ENCODE measurements at regions not wholly inside any gene's neighbourhood (a gene's known extent, or its start where the extent isn't known, plus 50 kb on each side); places are given as distances from the start of the nearest gene placed in this dataset.
A peak's percentile ranks its signal among the peaks of the same experiment; 100 is the strongest.
"Not testable (repeated sequence)": the region's sequence is repeated elsewhere in the genome, so short reads cannot be mapped to it uniquely, and the experiment has no call there.

- Histone ChIP-seq H3K36me3 (ENCODE audit: control insufficient read depth, insufficient read depth, low read length) (no peaks in the 10 kb centered on the region), H3K27me3 (ENCODE audit: control insufficient read depth, insufficient read depth, low read length) (no peaks in the 10 kb centered on the region), H3K9me3 (replicated peaks; ENCODE audit: control insufficient read depth, low read depth, low read length) (no peaks in the 10 kb centered on the region), H3K4me3 (ENCODE audit: low read length) (no peak overlapping the region), H3K4me1 (ENCODE audit: control insufficient read depth, insufficient read depth, low read length) (peaks cover 12% of the 10 kb centered on the region), H3K27ac (ENCODE audit: low read length) (peak overlapping the region; percentile 84)
- DNase-seq, result no peak
- no CpG with 5 or more reads among the region's 2 CpGs for WGBS (ENCODE audit: insufficient coverage)
These were observed 83.8 kb upstream of the DNAJC1 start for GRCh38 chr10:22087402-22087738.

DNA sequence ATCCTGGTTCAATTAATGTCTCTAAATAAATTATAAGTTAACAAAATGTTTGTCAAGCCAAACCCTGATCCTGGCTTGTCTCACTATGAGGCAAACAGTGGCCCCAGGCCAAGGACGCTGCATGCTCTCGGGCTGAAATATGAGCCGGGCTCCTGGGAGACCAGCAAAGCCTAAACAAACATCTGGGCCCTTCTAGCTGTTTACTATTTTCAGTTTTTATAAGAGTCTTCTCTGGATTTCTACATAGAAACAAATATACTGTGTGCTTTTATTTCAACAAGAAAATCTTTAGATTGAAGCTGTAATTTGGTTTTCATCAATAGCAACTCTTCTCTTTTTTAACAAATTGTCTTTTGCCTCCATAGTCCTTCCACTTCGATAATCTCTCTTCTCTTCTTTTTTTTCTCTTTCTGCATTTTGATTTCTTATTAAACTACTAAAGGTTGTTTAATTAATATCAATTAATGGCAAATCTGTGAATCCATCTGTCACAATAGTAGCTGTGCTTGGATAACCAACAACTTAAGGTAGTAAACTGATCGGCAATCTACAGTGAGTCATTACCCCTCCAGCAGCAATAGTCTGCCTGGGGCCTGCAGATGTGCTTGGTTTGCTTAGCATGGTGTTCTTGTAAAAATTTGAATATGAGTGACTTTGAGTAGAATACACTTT, 83.3 kb upstream of the DNAJC1 start:
- H3K4me1 ChIP-seq (ENCODE audit: control insufficient read depth, insufficient read depth, low read length), result peaks cover 12% of the 10 kb centered on the region
- H3K27me3 ChIP-seq (ENCODE audit: control insufficient read depth, insufficient read depth, low read length), result no peaks in the 10 kb centered on the region
- no peak overlapping the region for H3K4me3 ChIP-seq (ENCODE audit: low read length)
- H3K27ac ChIP-seq (ENCODE audit: low read length), result peak overlapping the region; percentile 84
- WGBS (ENCODE audit: insufficient coverage), result 13% methylated on average over 2 of the region's 5 CpGs
- H3K36me3 ChIP-seq (ENCODE audit: control insufficient read depth, insufficient read depth, low read length), result no peaks in the 10 kb centered on the region
- H3K9me3 ChIP-seq (replicated peaks; ENCODE audit: control insufficient read depth, low read depth, low read length), result no peaks in the 10 kb centered on the region
- DNase-seq, result peak; percentile 97

DNA sequence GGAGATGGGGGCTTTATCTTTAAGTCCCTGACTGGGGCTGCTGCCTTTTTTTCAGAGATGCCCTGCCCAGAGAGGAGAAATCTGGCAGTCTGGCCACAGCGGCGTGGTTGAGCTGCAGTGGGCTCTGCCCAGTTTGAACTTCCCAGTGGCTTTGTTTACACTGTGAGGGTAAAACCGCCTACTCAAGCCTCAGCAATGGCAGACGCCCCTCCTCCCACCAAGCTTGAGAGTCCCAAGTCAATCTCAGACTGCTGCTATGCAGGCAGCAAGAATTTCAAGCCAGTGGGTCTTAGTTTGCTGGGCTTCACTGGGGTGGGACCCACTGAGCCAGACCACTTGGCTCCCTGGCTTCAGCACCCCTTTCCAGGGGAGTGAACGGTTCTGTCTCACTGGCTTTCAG, 76.4 kb upstream of the DNAJC1 start:
- not testable (repeated sequence) for H3K9me3 ChIP-seq (replicated peaks; ENCODE audit: control insufficient read depth, low read depth, low read length); H3K27ac ChIP-seq (ENCODE audit: low read length); H3K36me3 ChIP-seq (ENCODE audit: control insufficient read depth, insufficient read depth, low read length); H3K4me1 ChIP-seq (ENCODE audit: control insufficient read depth, insufficient read depth, low read length); H3K27me3 ChIP-seq (ENCODE audit: control insufficient read depth, insufficient read depth, low read length); DNase-seq; H3K4me3 ChIP-seq (ENCODE audit: low read length)
- WGBS (ENCODE audit: insufficient coverage), result 51% methylated on average over 4 of the region's 5 CpGs

- WGBS (ENCODE audit: insufficient coverage), result no CpG with 5 or more reads among the region's 1 CpG
- H3K9me3 ChIP-seq (replicated peaks; ENCODE audit: control insufficient read depth, low read depth, low read length), result peaks cover 14% of the 10 kb centered on the region
- DNase-seq, result no peak
These were observed 67.8 kb upstream of the DNAJC1 start for GRCh38 chr10:22071332-22071731.

GRCh38 chr10:22067091-22067490, 63.6 kb upstream of the DNAJC1 start:
- Histone ChIP-seq H3K36me3 (ENCODE audit: control insufficient read depth, insufficient read depth, low read length) (no peaks in the 10 kb centered on the region), H3K4me3 (ENCODE audit: low read length) (no peak overlapping the region), H3K9me3 (replicated peaks; ENCODE audit: control insufficient read depth, low read depth, low read length) (peaks cover 11% of the 10 kb centered on the region), H3K27me3 (ENCODE audit: control insufficient read depth, insufficient read depth, low read length) (no peaks in the 10 kb centered on the region), H3K4me1 (ENCODE audit: control insufficient read depth, insufficient read depth, low read length) (no peaks in the 10 kb centered on the region), H3K27ac (ENCODE audit: low read length) (no peak overlapping the region)
- no CpG with 5 or more reads among the region's 1 CpG for WGBS (ENCODE audit: insufficient coverage)
- no peak for DNase-seq

More at GRCh38 chr10:22071332-22071731, 67.8 kb upstream of the DNAJC1 start:
- Histone ChIP-seq H3K27ac (ENCODE audit: low read length) (no peak overlapping the region), H3K27me3 (ENCODE audit: control insufficient read depth, insufficient read depth, low read length) (no peaks in the 10 kb centered on the region), H3K36me3 (ENCODE audit: control insufficient read depth, insufficient read depth, low read length) (no peaks in the 10 kb centered on the region), H3K4me3 (ENCODE audit: low read length) (no peak overlapping the region), H3K4me1 (ENCODE audit: control insufficient read depth, insufficient read depth, low read length) (no peaks in the 10 kb centered on the region)

- not testable (repeated sequence) for DNase-seq; H3K4me1 ChIP-seq (ENCODE audit: control insufficient read depth, insufficient read depth, low read length); H3K4me3 ChIP-seq (ENCODE audit: low read length); H3K9me3 ChIP-seq (replicated peaks; ENCODE audit: control insufficient read depth, low read depth, low read length); H3K27ac ChIP-seq (ENCODE audit: low read length); H3K27me3 ChIP-seq (ENCODE audit: control insufficient read depth, insufficient read depth, low read length); H3K36me3 ChIP-seq (ENCODE audit: control insufficient read depth, insufficient read depth, low read length)
- WGBS (ENCODE audit: insufficient coverage), result 95% methylated on average over 4 of the region's 6 CpGs
These were observed 57.5 kb upstream of the DNAJC1 start for GRCh38 chr10:22060984-22061383.

- Histone ChIP-seq H3K9me3 (replicated peaks; ENCODE audit: control insufficient read depth, low read depth, low read length) (peaks cover 3% of the 10 kb centered on the region), H3K36me3 (ENCODE audit: control insufficient read depth, insufficient read depth, low read length) (no peaks in the 10 kb centered on the region), H3K4me3 (ENCODE audit: low read length) (no peak overlapping the region), H3K27ac (ENCODE audit: low read length) (no peak overlapping the region), H3K27me3 (ENCODE audit: control insufficient read depth, insufficient read depth, low read length) (no peaks in the 10 kb centered on the region), H3K4me1 (ENCODE audit: control insufficient read depth, insufficient read depth, low read length) (no peaks in the 10 kb centered on the region)
- no CpG with 5 or more reads among the region's 2 CpGs for WGBS (ENCODE audit: insufficient coverage)
- no peak for DNase-seq
These were observed 54.7 kb upstream of the DNAJC1 start for GRCh38 chr10:22058201-22058600.

DNA sequence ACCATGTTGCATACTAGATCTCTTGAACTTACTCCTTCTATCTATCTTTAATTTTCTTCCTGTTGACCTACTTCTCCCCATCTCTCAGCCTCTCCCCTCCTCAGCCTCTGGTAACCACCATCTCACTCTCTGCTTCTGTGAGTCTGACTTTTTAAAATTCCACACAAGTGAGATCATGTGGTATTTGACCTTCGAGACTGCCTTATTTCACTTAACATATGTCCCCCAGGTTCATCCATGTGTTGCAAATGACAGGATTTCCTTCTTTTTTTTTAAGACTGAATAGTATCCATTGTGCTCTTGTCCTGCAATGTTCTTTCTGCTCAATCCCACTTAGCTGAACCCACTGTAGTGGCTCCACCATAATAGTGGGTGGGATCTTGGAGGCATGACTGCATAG, 51.4 kb upstream of the DNAJC1 start:
- H3K4me1 ChIP-seq (ENCODE audit: control insufficient read depth, insufficient read depth, low read length), result no peaks in the 10 kb centered on the region
- peak; percentile 7 for DNase-seq
- no peaks in the 10 kb centered on the region for H3K9me3 ChIP-seq (replicated peaks; ENCODE audit: control insufficient read depth, low read depth, low read length)
- no CpG with 5 or more reads among the region's 1 CpG for WGBS (ENCODE audit: insufficient coverage)
- no peaks in the 10 kb centered on the region for H3K27me3 ChIP-seq (ENCODE audit: control insufficient read depth, insufficient read depth, low read length)
- H3K27ac ChIP-seq (ENCODE audit: low read length), result no peak overlapping the region
- H3K4me3 ChIP-seq (ENCODE audit: low read length), result no peak overlapping the region
- no peaks in the 10 kb centered on the region for H3K36me3 ChIP-seq (ENCODE audit: control insufficient read depth, insufficient read depth, low read length)

Data from muscle of leg (tissue), 3 donors.